C4-2B (cell line): ENCODE measurements at regions not wholly inside any gene's neighbourhood (a gene's known extent, or its start where the extent isn't known, plus 50 kb on each side); places are given as distances from the start of the nearest gene placed in this dataset.

ENCODE experiments used
- H3K27ac ChIP-seq: fragments of 450-650 bp; 2 replicates; pipeline ENCODE4 v1.5.1; 2017
- CTCF ChIP-seq: fragments of 450-650 bp; conservative IDR thresholded peaks from 2 replicates; pipeline ENCODE4 v1.5.1; 2017; ENCODE audit warnings: mild to moderate bottlenecking
- ZFX ChIP-seq: fragments of 450-650 bp; IDR thresholded peaks from 2 replicates; pipeline ENCODE4 v1.6.1; 2017

- H3K27ac ChIP-seq = no peak overlapping the region
- TF ChIP-seq ZFX (no peak), CTCF (no peak)
Measured at GRCh38 chr1:79797487-79797886, 791.0 kb upstream of the ADGRL4 start.

- TF ChIP-seq CTCF (no peak), ZFX (no peak)
- no peak overlapping the region for H3K27ac ChIP-seq
Measured at GRCh38 chr1:79796434-79796833, 789.9 kb upstream of the ADGRL4 start.

- H3K27ac ChIP-seq = no peak overlapping the region
- TF ChIP-seq ZFX (no peak), CTCF (no peak)
Measured at GRCh38 chr1:79792219-79792930, 785.8 kb upstream of the ADGRL4 start.

DNA sequence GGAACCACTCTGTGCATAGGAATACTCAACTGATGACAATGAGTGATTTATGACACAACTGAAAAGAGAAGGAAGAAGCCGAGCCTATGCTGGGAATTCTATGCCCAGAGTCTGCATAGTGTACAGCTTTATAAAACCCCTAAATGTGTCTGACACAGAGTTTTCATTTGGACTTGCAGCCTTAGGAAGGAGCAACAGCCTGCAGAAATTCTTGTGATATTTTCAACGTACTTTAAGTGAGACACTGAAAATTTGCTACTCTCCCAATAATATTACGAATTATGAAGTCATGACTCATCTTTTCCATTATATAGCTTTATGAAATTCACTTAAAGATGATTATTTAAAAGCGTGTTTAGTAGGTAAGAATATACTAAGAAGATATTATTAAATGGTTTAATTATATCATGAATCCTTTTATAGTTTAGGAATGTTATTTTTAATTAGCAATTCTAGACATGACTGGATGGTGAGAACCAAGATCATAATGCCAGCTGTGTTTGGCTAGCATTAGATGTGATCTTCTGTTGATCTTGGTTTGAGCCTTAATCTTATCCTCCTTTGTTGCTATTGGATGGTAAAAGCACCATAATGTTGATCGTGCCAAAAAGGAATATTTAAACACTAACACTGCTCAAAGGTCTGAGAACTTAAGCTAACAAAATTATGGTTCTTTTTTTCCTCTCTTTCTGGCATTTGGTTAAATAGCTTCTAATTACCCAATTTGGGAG is 785.1 kb upstream of the ADGRL4 start:
- no peak for TF ChIP-seq ZFX
- TF ChIP-seq CTCF = no peak
- H3K27ac ChIP-seq = no peak overlapping the region

DNA sequence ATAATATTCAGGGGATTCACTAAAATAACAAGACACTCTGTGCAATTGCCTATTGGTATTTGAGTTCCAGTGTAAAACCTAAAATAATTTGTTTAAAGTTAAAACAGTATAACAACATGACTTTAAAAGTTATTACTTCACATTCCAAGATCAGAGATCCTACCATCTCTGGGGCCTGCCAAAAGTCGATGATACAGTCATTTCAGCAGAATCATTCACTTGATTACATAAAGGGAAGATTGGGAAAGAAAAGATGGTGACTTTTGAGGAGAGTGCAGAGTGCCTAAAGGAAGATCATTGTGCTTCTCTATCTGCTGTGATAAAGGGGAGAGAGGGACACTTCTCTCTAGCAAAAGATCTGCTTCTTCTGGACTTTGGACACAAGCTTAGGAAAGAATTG is 784.4 kb upstream of the ADGRL4 start:
- TF ChIP-seq CTCF (no peak), ZFX (no peak)
- H3K27ac ChIP-seq = no peak overlapping the region

DNA sequence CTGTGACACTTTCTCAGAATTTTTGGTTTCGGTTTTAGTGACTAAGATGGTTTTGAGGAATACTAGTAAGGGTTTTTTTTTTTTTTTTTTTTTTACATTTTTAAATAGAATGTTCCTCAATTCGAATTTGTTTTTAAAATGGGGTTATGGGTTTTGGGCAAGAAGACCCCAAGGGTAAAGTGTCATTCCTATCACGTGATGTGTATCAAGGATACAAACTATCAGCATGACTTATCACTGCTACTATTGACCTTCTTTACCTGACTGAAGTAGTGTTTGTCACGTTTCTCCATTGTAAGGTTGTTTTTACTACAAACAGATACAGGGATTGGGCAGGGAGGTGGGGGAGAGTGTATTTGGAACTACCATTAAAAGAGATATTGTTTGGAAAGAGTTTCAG is 781.1 kb upstream of the ADGRL4 start:
- H3K27ac ChIP-seq = no peak overlapping the region
- TF ChIP-seq CTCF = no peak
- TF ChIP-seq ZFX = no peak

- TF ChIP-seq ZFX (no peak), CTCF (no peak)
- H3K27ac ChIP-seq = no peak overlapping the region
Measured at GRCh38 chr1:79785964-79786363, 779.4 kb upstream of the ADGRL4 start.
